Osteoblast (primary cell): ENCODE measurements at regions not wholly inside any gene's neighbourhood (a gene's known extent, or its start where the extent isn't known, plus 50 kb on each side); places are given as distances from the start of the nearest gene placed in this dataset.

Experiments
- DNase-seq: peaks from one replicate; pipeline ENCODE4 v3.0.0; 2011; ENCODE audit warnings: low spot score, mixed read lengths; ENCODE audit not compliant: insufficient read length; ENCODE audit errors: missing footprints
- H2AFZ ChIP-seq: 2 replicates; pipeline ENCODE4 v1.6.0; 2011; ENCODE audit warnings: mild to moderate bottlenecking, low read length
- H3K27ac ChIP-seq: 2 replicates; pipeline ENCODE4 v1.5.1; 2011; ENCODE audit warnings: mild to moderate bottlenecking, low read depth, low read length, moderate library complexity
- H3K27me3 ChIP-seq: 2 replicates; pipeline ENCODE4 v1.6.0; 2012; ENCODE audit warnings: mild to moderate bottlenecking, control low read depth, inconsistent platforms, low read length, moderate library complexity; ENCODE audit not compliant: insufficient read depth
- H3K36me3 ChIP-seq: 2 replicates; pipeline ENCODE4 v1.5.1; 2011; ENCODE audit warnings: mild to moderate bottlenecking, low read length, control low read depth, moderate library complexity; ENCODE audit not compliant: insufficient read depth
- H3K4me1 ChIP-seq: 2 replicates; pipeline ENCODE4 v1.5.1; 2011; ENCODE audit warnings: mild to moderate bottlenecking, low read length, control low read depth, moderate library complexity; ENCODE audit not compliant: insufficient read depth
- H3K4me2 ChIP-seq: 2 replicates; pipeline ENCODE4 v1.6.0; 2011; ENCODE audit warnings: mild to moderate bottlenecking, low read length; ENCODE audit not compliant: insufficient read depth
- H3K4me3 ChIP-seq: fragments of 200-600 bp; sonication (generic); 3 replicates; pipeline ENCODE4 v1.5.1; 2012; ENCODE audit warnings: mild to moderate bottlenecking, low read length, inconsistent platforms; ENCODE audit not compliant: insufficient read depth
- H3K79me2 ChIP-seq: 2 replicates; pipeline ENCODE4 v1.6.0; 2012; ENCODE audit warnings: mild to moderate bottlenecking, low read length, control low read depth, inconsistent platforms; ENCODE audit not compliant: insufficient read depth
- H3K9me3 ChIP-seq: 2 replicates; pipeline ENCODE4 v1.5.1; 2011; ENCODE audit warnings: low read depth, low read length, control low read depth
- H4K20me1 ChIP-seq: 2 replicates; pipeline ENCODE4 v1.6.0; 2012; ENCODE audit warnings: mild to moderate bottlenecking, low read length, control low read depth; ENCODE audit not compliant: insufficient read depth
- TF ChIP-seq, protein P1 (sequence below): IDR thresholded peaks from 2 replicates; pipeline ENCODE4 v1.5.1; 2011; ENCODE audit warnings: mild to moderate bottlenecking, low read depth, low read length, moderate library complexity; ENCODE audit errors: extremely low read depth

DNA sequence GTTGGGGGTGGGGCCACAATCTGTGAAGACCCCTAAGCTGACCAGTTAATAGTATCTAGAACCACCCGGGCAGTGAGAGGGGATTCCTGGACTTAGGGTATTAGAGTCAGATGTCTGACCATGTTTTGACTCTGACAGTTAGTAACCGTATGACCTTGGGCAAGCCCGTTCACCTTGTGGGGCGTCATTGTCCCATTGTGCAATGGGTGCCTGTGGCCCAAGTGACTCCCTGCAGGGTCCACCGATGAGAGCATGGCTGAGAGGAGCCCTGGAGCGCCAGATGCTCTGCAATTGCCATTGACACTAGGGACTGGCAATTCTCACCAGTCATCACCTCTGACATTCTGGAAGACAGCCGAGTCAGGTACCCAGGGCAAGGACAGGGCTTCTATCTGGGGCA is 225.9 kb upstream of the CSF3R start:
- TF ChIP-seq, protein P1, sequence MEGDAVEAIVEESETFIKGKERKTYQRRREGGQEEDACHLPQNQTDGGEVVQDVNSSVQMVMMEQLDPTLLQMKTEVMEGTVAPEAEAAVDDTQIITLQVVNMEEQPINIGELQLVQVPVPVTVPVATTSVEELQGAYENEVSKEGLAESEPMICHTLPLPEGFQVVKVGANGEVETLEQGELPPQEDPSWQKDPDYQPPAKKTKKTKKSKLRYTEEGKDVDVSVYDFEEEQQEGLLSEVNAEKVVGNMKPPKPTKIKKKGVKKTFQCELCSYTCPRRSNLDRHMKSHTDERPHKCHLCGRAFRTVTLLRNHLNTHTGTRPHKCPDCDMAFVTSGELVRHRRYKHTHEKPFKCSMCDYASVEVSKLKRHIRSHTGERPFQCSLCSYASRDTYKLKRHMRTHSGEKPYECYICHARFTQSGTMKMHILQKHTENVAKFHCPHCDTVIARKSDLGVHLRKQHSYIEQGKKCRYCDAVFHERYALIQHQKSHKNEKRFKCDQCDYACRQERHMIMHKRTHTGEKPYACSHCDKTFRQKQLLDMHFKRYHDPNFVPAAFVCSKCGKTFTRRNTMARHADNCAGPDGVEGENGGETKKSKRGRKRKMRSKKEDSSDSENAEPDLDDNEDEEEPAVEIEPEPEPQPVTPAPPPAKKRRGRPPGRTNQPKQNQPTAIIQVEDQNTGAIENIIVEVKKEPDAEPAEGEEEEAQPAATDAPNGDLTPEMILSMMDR, result no peak
- H3K27ac ChIP-seq, result no peak overlapping the region
- H3K4me2 ChIP-seq, result no peak overlapping the region
- H3K4me1 ChIP-seq, result no peaks in the 10 kb centered on the region
- no peaks in the 10 kb centered on the region for H4K20me1 ChIP-seq
- no peaks in the 10 kb centered on the region for H3K36me3 ChIP-seq
- H3K4me3 ChIP-seq, result no peak overlapping the region
- no peak for DNase-seq
- H3K27me3 ChIP-seq, result peaks cover 14% of the 10 kb centered on the region
- H3K9me3 ChIP-seq, result no peaks in the 10 kb centered on the region
- H3K79me2 ChIP-seq, result no peaks in the 10 kb centered on the region
- H2AFZ ChIP-seq, result no peak overlapping the region

DNA sequence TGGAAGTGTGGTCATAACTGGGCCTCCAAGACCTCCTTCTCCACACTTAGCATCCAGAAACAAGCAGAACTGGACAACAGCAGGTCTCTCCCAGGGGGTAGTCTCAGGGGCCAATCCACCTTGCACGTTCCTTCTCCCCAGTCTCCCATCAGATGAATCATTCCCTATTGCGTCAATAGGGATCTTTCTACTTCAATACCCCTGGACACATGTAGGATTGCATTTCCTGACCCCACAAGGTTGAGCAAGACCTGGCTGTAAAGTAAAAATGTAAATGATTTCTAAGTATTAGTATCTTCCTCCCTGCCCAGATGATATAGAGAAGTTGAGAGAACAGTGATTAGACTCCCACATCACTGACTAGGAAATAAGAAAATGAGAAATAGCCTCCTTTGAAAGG is 224.5 kb upstream of the CSF3R start:
- H3K79me2 ChIP-seq, result no peaks in the 10 kb centered on the region
- TF ChIP-seq, protein P1, result no peak
- H3K4me1 ChIP-seq, result no peaks in the 10 kb centered on the region
- no peaks in the 10 kb centered on the region for H4K20me1 ChIP-seq
- H2AFZ ChIP-seq, result no peak overlapping the region
- no peak for DNase-seq
- H3K36me3 ChIP-seq, result no peaks in the 10 kb centered on the region
- peaks cover 11% of the 10 kb centered on the region for H3K27me3 ChIP-seq
- H3K4me2 ChIP-seq, result no peak overlapping the region
- H3K27ac ChIP-seq, result no peak overlapping the region
- H3K9me3 ChIP-seq, result no peaks in the 10 kb centered on the region
- no peak overlapping the region for H3K4me3 ChIP-seq

DNA sequence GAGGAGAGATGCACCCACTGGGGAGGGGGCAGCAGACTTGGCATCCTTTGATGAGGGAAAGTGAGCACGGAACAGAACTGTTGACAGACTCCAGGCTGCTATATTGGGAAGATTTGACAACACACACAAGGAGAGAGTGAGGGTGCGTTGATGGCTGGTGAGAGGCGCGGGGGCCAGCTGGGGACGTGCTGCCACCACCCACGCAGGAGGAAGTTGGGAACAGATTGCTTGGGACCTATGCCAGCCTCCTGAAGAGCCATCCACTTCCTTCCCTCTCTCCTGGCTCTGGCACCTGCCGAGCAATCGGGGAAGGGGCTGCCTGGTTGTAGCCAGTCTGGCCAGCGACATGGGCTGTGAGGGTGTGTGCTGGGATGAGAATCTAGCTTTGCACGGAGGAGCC is 223.7 kb upstream of the CSF3R start:
- Histone ChIP-seq H3K27me3 (peaks cover 11% of the 10 kb centered on the region), H3K27ac (no peak overlapping the region), H3K79me2 (no peaks in the 10 kb centered on the region), H3K4me3 (no peak overlapping the region), H3K36me3 (no peaks in the 10 kb centered on the region), H2AFZ (no peak overlapping the region), H4K20me1 (no peaks in the 10 kb centered on the region), H3K4me1 (no peaks in the 10 kb centered on the region), H3K4me2 (no peak overlapping the region), H3K9me3 (no peaks in the 10 kb centered on the region)
- TF ChIP-seq, protein P1, result no peak
- no peak for DNase-seq

DNA sequence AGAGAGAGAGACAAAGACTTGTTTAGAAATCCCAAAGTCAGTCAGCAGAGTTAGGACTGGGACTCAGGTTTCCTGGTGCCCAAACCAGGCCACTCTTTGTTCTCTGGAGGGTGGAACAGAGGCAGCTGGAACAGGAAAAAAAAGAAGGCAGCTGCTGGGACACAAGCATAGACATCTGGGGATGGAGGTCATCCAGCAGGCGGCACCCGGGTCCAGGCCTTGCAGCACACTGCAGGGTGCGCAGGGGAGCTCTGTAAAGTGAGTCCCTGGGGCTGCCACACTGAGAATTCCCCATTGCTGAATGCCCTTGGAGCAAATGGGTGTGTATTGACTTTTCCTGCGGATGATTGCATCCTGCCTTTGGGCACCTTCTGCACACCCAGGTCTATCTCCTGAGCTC is 222.9 kb upstream of the CSF3R start:
- Histone ChIP-seq H3K79me2 (no peaks in the 10 kb centered on the region), H3K4me1 (no peaks in the 10 kb centered on the region), H3K27ac (no peak overlapping the region), H4K20me1 (no peaks in the 10 kb centered on the region), H3K9me3 (no peaks in the 10 kb centered on the region), H3K36me3 (no peaks in the 10 kb centered on the region), H3K4me2 (no peak overlapping the region), H3K4me3 (no peak overlapping the region), H3K27me3 (peaks cover 8% of the 10 kb centered on the region), H2AFZ (no peak overlapping the region)
- no peak for DNase-seq
- TF ChIP-seq, protein P1, result no peak
